Activated naive CD8-positive, alpha-beta T cell treated with anti-CD3 and anti-CD28 coated beads for 36 hours (primary cell): ENCODE measurements at regions not wholly inside any gene's neighbourhood (a gene's known extent, or its start where the extent isn't known, plus 50 kb on each side); places are given as distances from the start of the nearest gene placed in this dataset.

Source experiments
- DNase-seq: peaks from one replicate; pipeline ENCODE4 v3.0.0; 2021
- H3K27ac Mint-ChIP-seq: one replicate; pipeline ENCODE4 v1.8.0; 2022; ENCODE audit warnings: mild to moderate bottlenecking, moderate library complexity, mixed read lengths
- H3K27me3 Mint-ChIP-seq: one replicate; pipeline ENCODE4 v1.8.0; 2022; ENCODE audit warnings: mild to moderate bottlenecking, mixed read lengths
- H3K36me3 Mint-ChIP-seq: one replicate; pipeline ENCODE4 v1.8.0; 2021; ENCODE audit warnings: mild to moderate bottlenecking, mixed read lengths
- H3K4me1 Mint-ChIP-seq: one replicate; pipeline ENCODE4 v1.8.0; 2021; ENCODE audit warnings: mixed read lengths
- H3K4me3 Mint-ChIP-seq: one replicate; pipeline ENCODE4 v1.8.0; 2022; ENCODE audit warnings: mild to moderate bottlenecking, moderate library complexity, mixed read lengths
- H3K9me3 Mint-ChIP-seq: one replicate; pipeline ENCODE4 v1.8.0; 2022; ENCODE audit warnings: mixed read lengths

DNA sequence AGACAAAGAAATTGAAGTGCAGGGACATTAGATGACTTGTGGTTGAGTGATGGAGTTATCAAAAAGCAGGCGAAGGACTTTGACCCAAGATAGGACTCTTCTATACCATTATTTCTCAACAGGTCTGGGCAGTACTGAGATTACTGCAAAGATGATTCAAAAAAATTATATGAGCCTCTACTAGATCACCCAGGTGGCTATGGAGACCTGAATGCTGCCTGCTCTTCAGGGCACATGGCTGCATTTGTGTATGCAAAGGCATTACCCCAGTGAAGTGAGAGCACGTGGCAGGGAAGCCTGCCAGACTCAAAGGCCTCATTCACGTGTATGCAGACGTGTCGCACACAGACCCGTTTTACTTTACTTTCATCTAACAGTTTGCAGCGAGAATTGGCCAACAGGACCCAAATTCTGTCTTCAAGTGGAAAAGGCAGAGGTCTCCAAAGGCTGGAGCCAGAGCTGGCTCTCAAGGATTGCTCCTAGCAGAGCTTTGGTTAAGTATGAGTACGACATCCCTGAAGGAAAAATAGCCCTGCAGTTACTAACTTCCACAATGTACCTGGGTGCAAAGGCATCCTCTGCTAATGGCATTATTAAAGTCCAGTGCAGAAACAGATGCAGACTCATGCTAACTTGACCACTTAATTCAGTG lies 113.8 kb upstream of the ARMC2 start:
- H3K9me3 Mint-ChIP-seq = no peaks in the 10 kb centered on the region
- no peaks in the 10 kb centered on the region for H3K36me3 Mint-ChIP-seq
- H3K4me1 Mint-ChIP-seq = peaks cover 3% of the 10 kb centered on the region
- no peak for DNase-seq
- H3K27me3 Mint-ChIP-seq = no peaks in the 10 kb centered on the region
- no peak overlapping the region for H3K27ac Mint-ChIP-seq
- H3K4me3 Mint-ChIP-seq = no peak overlapping the region

DNA sequence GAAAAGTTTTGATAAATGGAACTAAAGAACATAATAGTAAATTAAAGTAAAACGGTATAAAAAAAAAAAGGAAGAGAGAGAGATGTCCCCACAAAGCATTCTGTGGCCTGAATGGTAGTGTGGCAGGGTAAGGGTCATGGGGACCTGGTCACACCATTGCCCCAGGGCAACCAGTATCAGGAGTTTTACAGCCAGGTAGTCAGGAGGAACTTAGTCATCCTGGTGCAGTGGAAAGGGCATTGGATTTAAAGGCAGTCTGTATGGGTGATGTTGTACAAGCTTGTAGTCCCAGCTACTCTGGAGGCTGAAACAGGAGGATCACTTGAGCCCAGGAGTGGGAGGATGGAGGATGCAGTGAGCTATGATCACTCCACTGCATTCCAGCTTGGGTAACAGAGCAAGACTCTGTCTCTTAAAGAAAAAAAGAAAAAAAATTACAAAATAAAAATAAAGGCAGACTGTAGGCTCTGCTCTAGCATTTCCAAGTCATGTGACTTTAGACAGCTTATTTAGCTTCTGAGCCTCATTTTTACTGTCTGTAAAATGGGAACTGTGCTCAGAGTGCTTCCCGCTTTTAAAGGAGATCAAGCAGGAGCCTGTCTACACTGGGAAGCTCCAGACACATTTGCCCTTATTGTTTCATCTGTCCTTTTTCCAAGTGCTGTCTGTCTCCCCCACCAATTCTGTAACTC lies 112.8 kb upstream of the ARMC2 start:
- peaks cover 3% of the 10 kb centered on the region for H3K4me1 Mint-ChIP-seq
- H3K27ac Mint-ChIP-seq = no peak overlapping the region
- H3K9me3 Mint-ChIP-seq = no peaks in the 10 kb centered on the region
- H3K36me3 Mint-ChIP-seq = no peaks in the 10 kb centered on the region
- no peak overlapping the region for H3K4me3 Mint-ChIP-seq
- no peak for DNase-seq
- no peaks in the 10 kb centered on the region for H3K27me3 Mint-ChIP-seq

DNA sequence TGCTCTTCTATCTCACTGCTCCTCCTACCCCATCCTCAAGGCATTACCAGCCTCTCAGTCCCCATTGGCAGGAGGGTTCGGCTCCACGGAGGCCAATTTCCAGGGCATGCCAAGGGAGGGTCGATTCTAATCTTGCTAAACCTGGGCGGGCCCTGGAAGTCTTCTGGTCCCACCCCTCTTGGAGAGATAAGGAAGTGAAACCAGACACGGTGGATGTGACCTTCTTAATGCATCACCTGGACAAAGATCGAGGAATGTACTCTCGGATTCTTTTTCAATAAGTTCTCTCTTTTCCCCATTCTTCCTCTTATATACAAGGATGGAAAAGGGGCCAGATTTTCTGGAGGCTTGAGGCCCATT lies 112.2 kb upstream of the ARMC2 start:
- H3K9me3 Mint-ChIP-seq = no peaks in the 10 kb centered on the region
- no peak overlapping the region for H3K27ac Mint-ChIP-seq
- DNase-seq = no peak
- H3K27me3 Mint-ChIP-seq = no peaks in the 10 kb centered on the region
- no peaks in the 10 kb centered on the region for H3K36me3 Mint-ChIP-seq
- no peak overlapping the region for H3K4me3 Mint-ChIP-seq
- peaks cover 3% of the 10 kb centered on the region for H3K4me1 Mint-ChIP-seq

DNA sequence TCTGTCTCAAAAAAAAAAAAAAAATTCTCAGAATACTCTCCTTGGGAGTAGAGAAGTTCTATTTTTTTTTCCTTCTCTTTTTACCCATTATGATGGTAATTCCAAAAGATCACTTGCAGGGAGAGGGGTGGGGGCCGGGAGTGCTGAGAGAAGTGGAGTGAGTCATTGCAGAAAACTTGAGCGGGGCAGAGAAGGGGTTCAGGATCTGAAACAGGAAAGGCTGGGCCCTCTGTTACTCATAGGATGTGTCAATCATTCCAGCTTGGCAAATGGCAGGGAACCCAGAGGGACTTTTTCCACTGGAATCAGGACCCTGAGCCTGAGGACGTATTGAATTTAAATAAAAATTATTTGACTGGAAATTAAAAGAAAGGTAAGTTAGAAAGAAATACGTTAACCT lies 111.4 kb upstream of the ARMC2 start:
- no peaks in the 10 kb centered on the region for H3K27me3 Mint-ChIP-seq
- H3K4me3 Mint-ChIP-seq = no peak overlapping the region
- H3K4me1 Mint-ChIP-seq = peaks cover 3% of the 10 kb centered on the region
- no peaks in the 10 kb centered on the region for H3K9me3 Mint-ChIP-seq
- DNase-seq = no peak
- H3K27ac Mint-ChIP-seq = no peak overlapping the region
- no peaks in the 10 kb centered on the region for H3K36me3 Mint-ChIP-seq

DNA sequence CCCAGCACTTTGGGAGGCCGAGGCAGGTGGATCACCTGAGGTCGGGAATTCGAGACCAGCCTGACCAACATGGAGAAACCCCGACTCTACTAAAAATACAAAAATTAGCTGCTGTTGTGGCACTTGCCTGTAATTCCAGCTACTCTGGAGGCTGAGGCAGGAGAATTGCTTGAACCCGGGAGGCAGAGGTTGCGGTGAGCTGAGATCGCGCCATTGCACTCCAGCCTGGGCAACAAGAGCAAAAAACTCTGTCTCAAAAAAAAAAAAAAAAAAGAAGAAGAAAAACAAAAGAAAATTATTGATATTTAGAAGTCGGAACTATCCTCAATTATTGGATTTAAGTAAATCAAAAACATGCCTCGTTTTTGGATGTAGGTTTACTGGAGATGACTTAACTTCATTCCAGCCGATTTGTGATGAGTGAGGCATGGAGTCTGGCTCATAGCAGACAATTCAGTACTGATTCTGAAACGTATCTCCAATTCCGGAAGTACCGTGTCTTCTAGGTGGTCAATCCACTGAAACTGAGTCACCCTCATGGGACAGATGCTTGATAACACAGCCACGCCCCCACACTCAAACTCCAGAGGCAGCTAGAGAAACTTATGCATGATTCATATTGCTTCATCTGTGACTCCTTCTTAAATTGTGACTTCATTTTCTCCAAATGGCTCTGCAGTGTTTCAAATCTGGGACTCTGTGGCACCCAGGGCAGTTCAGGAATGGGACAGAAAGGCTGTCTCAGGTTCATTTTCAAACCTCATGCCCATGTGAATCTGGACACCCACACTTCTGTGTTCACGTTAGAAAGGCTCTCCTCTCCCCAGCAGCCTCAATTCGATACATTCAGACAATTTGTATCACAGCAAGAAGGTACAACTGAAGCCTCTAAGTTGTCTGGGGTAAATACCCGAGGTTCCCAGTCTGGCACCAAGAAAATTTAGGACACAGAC lies 110.4 kb upstream of the ARMC2 start:
- no peak for DNase-seq
- no peak overlapping the region for H3K4me3 Mint-ChIP-seq
- no peak overlapping the region for H3K27ac Mint-ChIP-seq
- no peaks in the 10 kb centered on the region for H3K9me3 Mint-ChIP-seq
- H3K4me1 Mint-ChIP-seq = peaks cover 3% of the 10 kb centered on the region
- no peaks in the 10 kb centered on the region for H3K36me3 Mint-ChIP-seq
- H3K27me3 Mint-ChIP-seq = no peaks in the 10 kb centered on the region

DNA sequence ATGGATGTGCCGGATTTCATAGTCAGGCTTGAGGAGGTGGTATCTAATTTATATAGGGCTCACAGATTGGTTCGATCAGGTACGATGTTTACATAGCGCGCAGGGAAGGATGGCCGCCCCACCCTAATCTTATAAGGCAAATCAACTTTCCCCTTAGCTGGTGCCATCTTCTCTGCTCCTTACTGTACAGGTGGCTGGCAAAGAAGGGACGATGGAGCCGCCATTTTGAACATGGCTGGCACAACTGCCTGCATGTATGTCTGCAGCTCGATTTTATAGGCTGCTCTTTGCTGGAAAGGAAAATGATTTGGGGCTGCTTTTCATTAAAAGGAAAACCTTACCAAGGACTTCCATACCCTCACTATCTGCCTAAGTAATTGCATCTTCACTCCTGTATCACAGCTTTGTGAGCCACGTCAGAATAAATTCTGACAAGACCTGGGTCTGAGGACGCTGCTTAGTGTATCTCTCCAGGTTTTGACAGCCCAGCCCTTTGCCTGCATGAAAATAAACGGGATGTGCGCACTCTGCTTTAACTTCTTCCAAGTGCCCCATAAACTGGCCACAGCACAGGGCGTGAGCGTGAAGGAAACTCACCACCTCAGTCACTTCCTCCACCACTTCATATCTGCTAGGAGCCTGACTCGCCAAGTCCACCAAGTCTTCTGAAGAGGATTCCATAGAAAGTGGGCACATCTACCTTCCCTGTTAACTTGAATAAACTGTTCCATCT lies 109.4 kb upstream of the ARMC2 start:
- Mint-ChIP-seq H3K4me3 (no peak overlapping the region), H3K36me3 (no peaks in the 10 kb centered on the region), H3K9me3 (no peaks in the 10 kb centered on the region), H3K27ac (no peak overlapping the region), H3K27me3 (peaks cover 2% of the 10 kb centered on the region), H3K4me1 (peaks cover 3% of the 10 kb centered on the region)
- DNase-seq = no peak

DNA sequence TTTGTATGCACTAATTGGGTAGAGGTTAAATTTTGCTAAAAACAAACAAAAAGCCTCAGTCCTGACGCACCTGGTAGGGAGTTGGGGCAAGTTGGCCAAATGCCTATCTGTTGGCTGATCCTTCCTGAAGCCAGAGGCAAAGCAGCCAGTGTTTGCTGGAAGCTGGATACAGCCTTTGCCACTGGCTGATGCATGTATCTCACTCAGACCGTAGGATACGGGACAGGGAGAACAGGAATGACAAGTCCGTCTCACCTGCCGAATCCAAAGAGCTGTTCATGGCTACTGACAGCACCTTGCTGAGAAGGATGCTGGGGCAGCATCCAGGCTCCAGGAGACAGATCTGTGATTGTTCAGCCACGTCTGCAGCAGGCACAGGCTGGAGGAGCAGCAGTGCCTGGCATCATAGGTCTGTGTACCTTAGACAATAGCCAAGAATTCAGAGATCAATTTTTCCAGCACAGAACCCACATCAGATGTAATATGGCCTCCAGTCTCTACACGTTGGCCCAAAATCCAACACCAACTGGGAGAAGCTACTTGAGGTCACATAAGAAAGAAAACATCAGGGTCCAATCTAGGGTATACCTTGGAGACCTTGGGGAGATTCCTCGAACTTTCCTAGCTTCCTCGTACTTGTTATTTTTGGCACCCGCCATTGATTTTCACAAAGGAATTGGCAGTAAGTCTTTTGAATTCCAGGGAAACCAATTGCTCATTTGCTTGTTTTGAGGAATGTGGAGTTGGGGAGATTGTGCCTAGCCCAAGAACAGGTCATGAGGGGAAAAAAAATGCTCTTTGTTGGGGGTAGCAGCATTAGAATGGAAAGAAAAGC lies 108.5 kb upstream of the ARMC2 start:
- Mint-ChIP-seq H3K9me3 (no peaks in the 10 kb centered on the region), H3K27ac (no peak overlapping the region), H3K4me3 (no peak overlapping the region), H3K27me3 (peaks cover 8% of the 10 kb centered on the region), H3K36me3 (no peaks in the 10 kb centered on the region), H3K4me1 (peaks cover 3% of the 10 kb centered on the region)
- no peak for DNase-seq

DNA sequence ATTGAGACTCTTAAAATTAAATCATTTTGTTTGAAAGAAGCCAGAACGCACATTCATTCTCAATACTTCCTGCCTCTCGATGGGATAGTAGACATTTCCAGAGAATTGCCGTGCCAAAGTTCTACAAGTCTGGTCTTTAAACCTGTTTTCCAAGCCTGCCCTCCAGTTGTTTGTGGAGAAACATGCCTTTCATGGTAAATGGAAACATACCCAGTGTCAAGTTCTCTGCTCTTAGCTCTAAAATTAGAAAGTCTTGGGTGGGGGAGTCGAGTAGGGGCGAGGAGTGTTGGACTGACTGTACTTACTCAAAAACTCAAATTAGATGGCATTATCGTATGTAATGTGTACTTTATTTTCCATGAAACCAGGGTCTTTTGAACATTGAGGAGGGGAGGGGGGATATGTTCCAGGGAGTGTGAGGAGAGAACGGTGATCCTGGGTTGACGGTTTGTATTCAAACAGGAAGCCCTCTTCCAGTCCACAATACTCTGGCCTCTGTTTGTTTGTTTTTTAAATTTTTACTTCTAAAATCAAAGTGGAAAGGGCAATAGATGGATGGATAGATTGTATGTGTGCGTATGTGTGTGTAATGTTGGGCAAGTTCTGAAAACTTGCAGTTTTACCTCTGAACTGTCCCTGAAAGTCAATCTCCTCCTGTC lies 106.8 kb upstream of the ARMC2 start:
- no peak for DNase-seq
- H3K27me3 Mint-ChIP-seq = peaks cover 11% of the 10 kb centered on the region
- H3K36me3 Mint-ChIP-seq = no peaks in the 10 kb centered on the region
- peaks cover 3% of the 10 kb centered on the region for H3K4me1 Mint-ChIP-seq
- no peaks in the 10 kb centered on the region for H3K9me3 Mint-ChIP-seq
- no peak overlapping the region for H3K4me3 Mint-ChIP-seq
- no peak overlapping the region for H3K27ac Mint-ChIP-seq

DNA sequence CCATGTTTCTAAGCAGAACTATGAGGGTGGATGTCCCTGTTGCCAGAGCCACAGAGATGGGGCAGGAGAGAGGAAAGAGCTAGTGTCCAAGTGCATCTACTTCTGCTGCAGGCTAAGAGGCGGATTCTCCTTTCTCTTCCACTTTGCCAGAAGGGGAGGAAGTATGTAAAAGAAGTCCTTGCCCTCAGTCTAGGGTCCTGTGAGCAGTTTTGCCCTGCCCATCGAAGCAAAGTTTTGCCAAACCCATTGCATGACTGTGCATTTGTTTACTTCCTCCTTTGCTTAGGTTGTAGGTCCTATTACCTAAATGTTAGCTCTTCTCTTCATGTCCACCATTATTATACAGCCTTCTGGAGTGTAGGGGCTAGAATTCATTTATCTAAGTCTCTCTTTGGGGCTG lies 106.2 kb upstream of the ARMC2 start:
- peaks cover 11% of the 10 kb centered on the region for H3K27me3 Mint-ChIP-seq
- H3K4me3 Mint-ChIP-seq = no peak overlapping the region
- peaks cover 3% of the 10 kb centered on the region for H3K4me1 Mint-ChIP-seq
- no peaks in the 10 kb centered on the region for H3K36me3 Mint-ChIP-seq
- no peak for DNase-seq
- H3K9me3 Mint-ChIP-seq = no peaks in the 10 kb centered on the region
- no peak overlapping the region for H3K27ac Mint-ChIP-seq

DNA sequence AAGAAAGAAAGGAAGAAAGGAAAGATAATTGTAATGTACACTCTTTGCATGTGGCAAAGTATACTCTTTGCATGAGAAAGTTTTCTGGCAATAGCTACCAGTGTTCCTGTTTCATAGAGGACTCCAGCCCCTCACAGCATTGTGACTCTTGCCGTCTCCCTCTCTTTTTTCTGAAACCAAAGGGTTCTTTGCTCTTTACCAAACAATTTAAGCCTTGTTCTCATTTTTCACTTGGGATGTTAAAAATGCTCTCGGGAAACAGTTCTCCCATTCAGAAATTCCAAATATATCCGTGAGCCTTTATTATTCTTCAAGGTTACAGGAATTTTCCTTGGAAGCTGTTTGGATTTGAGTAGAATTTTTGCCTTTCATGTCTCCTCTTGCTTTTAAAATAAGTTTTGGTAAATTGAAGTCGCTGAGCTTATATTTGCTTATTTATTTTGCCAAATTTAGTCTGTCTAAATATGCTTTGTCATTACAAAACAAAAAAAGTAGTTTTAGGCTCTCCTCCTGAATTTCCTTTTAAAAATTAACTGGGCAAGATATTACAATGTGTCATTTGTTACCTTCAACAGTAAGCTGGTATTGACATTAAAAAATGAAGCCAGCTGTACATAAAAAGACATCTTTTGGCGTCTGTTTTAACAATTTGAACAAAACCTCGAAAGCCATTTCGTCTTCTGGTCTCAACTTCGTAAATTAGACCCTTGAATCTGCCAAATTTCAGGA lies 103.8 kb upstream of the ARMC2 start:
- Mint-ChIP-seq H3K27ac (no peak overlapping the region), H3K36me3 (no peaks in the 10 kb centered on the region), H3K4me1 (no peaks in the 10 kb centered on the region), H3K27me3 (peaks cover 15% of the 10 kb centered on the region), H3K4me3 (no peak overlapping the region), H3K9me3 (no peaks in the 10 kb centered on the region)
- DNase-seq = no peak

DNA sequence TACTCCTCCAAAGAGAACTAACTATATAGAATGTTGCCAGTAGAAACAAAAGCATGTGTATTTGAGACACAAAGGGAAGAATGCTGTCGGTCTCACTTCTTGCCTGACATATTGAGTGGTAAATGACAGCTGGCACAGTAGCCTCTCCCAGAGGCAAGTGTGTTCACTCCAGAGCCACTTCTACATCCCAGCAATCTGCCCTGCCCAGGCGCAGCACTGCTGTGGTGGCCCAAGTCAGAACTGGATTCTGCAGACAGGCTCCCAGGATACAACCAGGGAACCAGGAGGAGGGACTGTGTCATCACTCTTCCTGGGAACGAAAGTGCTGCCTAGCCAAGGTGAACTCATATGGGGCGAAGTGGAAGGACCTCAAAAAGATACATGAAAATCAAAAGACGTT lies 103.2 kb upstream of the ARMC2 start:
- Mint-ChIP-seq H3K4me1 (no peaks in the 10 kb centered on the region), H3K36me3 (no peaks in the 10 kb centered on the region), H3K4me3 (no peak overlapping the region), H3K27me3 (peaks cover 15% of the 10 kb centered on the region), H3K27ac (no peak overlapping the region), H3K9me3 (no peaks in the 10 kb centered on the region)
- no peak for DNase-seq

DNA sequence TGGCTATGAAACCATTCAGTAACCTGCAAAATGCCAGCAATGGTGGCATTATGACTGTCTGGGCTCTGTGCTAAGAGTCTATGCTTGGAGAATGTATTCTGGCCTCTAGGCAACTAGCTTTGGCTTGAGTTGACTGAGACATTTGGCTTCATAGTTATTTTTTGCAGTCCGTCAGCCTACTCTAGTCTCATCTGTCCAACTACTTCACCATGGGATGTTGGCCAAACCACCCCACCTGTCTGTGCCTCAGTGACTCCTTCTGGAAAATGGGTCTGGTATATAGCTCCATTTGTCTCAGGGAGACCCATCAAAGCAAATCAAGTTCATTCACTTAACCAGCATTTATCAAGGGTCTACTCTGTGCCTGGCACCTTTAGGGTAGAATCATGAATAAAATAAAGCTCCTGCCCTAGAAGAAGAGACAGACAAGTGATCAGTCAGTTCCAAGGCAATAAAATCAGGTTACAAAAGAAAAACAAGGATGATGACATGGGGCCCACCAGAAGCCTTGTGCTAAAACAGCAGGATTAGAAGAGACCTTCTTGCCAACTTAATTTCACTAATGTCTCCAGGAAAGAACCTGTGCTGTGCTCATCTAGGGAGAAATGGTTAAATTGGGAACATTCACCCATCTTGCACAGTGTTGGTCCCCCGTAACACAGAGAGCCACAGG lies 102.4 kb upstream of the ARMC2 start:
- Mint-ChIP-seq H3K27ac (no peak overlapping the region), H3K4me3 (no peak overlapping the region), H3K36me3 (no peaks in the 10 kb centered on the region), H3K27me3 (peaks cover 15% of the 10 kb centered on the region), H3K4me1 (no peaks in the 10 kb centered on the region), H3K9me3 (no peaks in the 10 kb centered on the region)
- no peak for DNase-seq

DNA sequence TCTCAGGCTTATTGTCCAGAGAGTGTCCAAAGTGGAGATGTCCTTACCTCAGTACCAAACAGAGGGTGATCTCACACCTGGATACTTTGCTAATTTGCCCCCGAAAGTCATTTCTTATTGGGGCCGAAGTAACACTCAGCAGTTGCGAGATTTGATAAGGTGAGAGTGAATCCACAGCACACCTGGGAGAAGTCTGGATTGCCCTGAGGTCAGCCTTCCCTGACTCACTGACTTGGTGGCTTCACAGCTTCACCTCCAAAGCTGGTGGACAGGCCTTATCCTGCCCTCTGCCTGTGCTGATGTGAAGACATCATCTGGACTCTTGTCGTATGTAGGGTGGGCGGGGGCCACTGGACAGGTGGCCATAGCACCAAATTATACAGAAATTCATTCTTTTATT lies 101.9 kb upstream of the ARMC2 start:
- no peak overlapping the region for H3K27ac Mint-ChIP-seq
- H3K4me3 Mint-ChIP-seq = no peak overlapping the region
- no peaks in the 10 kb centered on the region for H3K9me3 Mint-ChIP-seq
- peaks cover 15% of the 10 kb centered on the region for H3K27me3 Mint-ChIP-seq
- DNase-seq = no peak
- H3K36me3 Mint-ChIP-seq = no peaks in the 10 kb centered on the region
- H3K4me1 Mint-ChIP-seq = no peaks in the 10 kb centered on the region
